ENCODE measurements at regions not wholly inside any gene's neighbourhood (a gene's known extent, or its start where the extent isn't known, plus 50 kb on each side); places are given as distances from the start of the nearest gene placed in this dataset.

DNA sequence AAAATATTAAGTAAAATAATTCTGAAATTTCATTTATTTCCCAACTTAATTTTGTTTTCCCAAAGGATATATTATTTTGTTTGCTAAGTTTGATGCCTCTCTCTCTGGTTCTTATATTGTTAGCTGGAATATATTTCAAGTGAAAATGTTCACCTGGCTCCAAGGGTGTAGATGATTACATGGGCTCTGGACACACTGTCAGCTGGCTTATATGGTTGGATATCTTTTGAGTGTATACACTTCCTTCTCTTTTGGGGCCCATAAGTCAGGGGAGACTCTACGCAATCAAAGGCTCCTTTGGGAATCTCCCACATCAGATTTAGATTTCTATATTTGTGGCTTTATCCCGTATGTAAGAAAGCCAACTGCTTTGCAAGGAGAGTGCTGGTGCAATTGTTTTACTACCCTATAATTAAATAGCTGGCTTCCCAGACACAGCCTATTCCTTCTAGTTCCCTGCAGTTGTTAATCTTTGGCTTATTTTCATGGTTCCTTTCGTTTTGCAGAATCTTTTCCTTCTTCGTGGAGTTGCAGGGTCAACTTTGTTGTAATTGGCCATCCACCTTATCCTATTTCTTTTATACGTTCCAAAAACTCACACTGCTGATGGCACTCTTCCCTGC is 225.7 kb downstream of the DPH6 start:
- H3K36me3 ChIP-seq (ENCODE audit: control insufficient read depth, insufficient read depth, low read length), result no peaks in the 10 kb centered on the region
- H3K4me2 ChIP-seq (ENCODE audit: extremely low read depth, insufficient read depth, low read length), result no peak overlapping the region
- no peaks in the 10 kb centered on the region for H3K27me3 ChIP-seq (ENCODE audit: control insufficient read depth, insufficient read depth, low read length)
- no peak for TF ChIP-seq EZH2 (IDR thresholded peaks at IDR 0.05; ENCODE audit: low read length, missing control alignments)
- TF ChIP-seq, protein P1, sequence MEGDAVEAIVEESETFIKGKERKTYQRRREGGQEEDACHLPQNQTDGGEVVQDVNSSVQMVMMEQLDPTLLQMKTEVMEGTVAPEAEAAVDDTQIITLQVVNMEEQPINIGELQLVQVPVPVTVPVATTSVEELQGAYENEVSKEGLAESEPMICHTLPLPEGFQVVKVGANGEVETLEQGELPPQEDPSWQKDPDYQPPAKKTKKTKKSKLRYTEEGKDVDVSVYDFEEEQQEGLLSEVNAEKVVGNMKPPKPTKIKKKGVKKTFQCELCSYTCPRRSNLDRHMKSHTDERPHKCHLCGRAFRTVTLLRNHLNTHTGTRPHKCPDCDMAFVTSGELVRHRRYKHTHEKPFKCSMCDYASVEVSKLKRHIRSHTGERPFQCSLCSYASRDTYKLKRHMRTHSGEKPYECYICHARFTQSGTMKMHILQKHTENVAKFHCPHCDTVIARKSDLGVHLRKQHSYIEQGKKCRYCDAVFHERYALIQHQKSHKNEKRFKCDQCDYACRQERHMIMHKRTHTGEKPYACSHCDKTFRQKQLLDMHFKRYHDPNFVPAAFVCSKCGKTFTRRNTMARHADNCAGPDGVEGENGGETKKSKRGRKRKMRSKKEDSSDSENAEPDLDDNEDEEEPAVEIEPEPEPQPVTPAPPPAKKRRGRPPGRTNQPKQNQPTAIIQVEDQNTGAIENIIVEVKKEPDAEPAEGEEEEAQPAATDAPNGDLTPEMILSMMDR (conservative IDR thresholded peaks at IDR 0.05 in 1 of 2, IDR thresholded peaks at IDR 0.05 in 1 of 2; ENCODE audit: low read depth in 1 of 2, low read length in 2 of 2), result no peak
- H3K9ac ChIP-seq (ENCODE audit: insufficient read depth, low read length), result no peak overlapping the region
- H3K27ac ChIP-seq (ENCODE audit: insufficient read depth, low read length), result no peak overlapping the region
- no peaks in the 10 kb centered on the region for H3K79me2 ChIP-seq (ENCODE audit: control insufficient read depth, insufficient read depth, low read length)
- no peaks in the 10 kb centered on the region for H3K9me3 ChIP-seq (ENCODE audit: control insufficient read depth, insufficient read depth, low read depth, low read length)
- no peaks in the 10 kb centered on the region for H4K20me1 ChIP-seq (ENCODE audit: control insufficient read depth, extremely low read depth, insufficient read depth, low read length)
- H3K4me1 ChIP-seq (ENCODE audit: control insufficient read depth, extremely low read depth, insufficient read depth, low read length), result no peaks in the 10 kb centered on the region
- DNase-seq (ENCODE audit: low read depth in 2 of 2), result no peak
- no peak overlapping the region for H2AFZ ChIP-seq (ENCODE audit: low read length)
- H3K4me3 ChIP-seq (replicated peaks in 1 of 4; ENCODE audit: control extremely low read depth in 1 of 4, insufficient read depth in 1 of 4, low read depth in 3 of 4, low read length in 4 of 4), result no peak overlapping the region

GRCh38 chr15:35319354-35319753 is 226.6 kb downstream of the DPH6 start:
- Histone ChIP-seq H3K9ac (ENCODE audit: insufficient read depth, low read length) (no peak overlapping the region), H3K27ac (ENCODE audit: insufficient read depth, low read length) (no peak overlapping the region), H4K20me1 (ENCODE audit: control insufficient read depth, extremely low read depth, insufficient read depth, low read length) (no peaks in the 10 kb centered on the region), H3K4me1 (ENCODE audit: control insufficient read depth, extremely low read depth, insufficient read depth, low read length) (no peaks in the 10 kb centered on the region), H2AFZ (ENCODE audit: low read length) (no peak overlapping the region), H3K4me3 (replicated peaks in 1 of 4; ENCODE audit: control extremely low read depth in 1 of 4, insufficient read depth in 1 of 4, low read depth in 3 of 4, low read length in 4 of 4) (no peak overlapping the region), H3K4me2 (ENCODE audit: extremely low read depth, insufficient read depth, low read length) (no peak overlapping the region), H3K27me3 (ENCODE audit: control insufficient read depth, insufficient read depth, low read length) (no peaks in the 10 kb centered on the region), H3K79me2 (ENCODE audit: control insufficient read depth, insufficient read depth, low read length) (no peaks in the 10 kb centered on the region), H3K36me3 (ENCODE audit: control insufficient read depth, insufficient read depth, low read length) (no peaks in the 10 kb centered on the region), H3K9me3 (ENCODE audit: control insufficient read depth, insufficient read depth, low read depth, low read length) (no peaks in the 10 kb centered on the region)
- no peak for TF ChIP-seq EZH2 (IDR thresholded peaks at IDR 0.05; ENCODE audit: low read length, missing control alignments)
- TF ChIP-seq, protein P1 (conservative IDR thresholded peaks at IDR 0.05 in 1 of 2, IDR thresholded peaks at IDR 0.05 in 1 of 2; ENCODE audit: low read depth in 1 of 2, low read length in 2 of 2), result no peak
- DNase-seq (ENCODE audit: low read depth in 2 of 2), result no peak

GRCh38 chr15:35317217-35317616 is 228.7 kb downstream of the DPH6 start:
- Histone ChIP-seq H3K27ac (ENCODE audit: insufficient read depth, low read length) (no peak overlapping the region), H3K4me1 (ENCODE audit: control insufficient read depth, extremely low read depth, insufficient read depth, low read length) (no peaks in the 10 kb centered on the region), H3K4me3 (replicated peaks in 1 of 4; ENCODE audit: control extremely low read depth in 1 of 4, insufficient read depth in 1 of 4, low read depth in 3 of 4, low read length in 4 of 4) (no peak overlapping the region), H3K4me2 (ENCODE audit: extremely low read depth, insufficient read depth, low read length) (no peak overlapping the region), H4K20me1 (ENCODE audit: control insufficient read depth, extremely low read depth, insufficient read depth, low read length) (no peaks in the 10 kb centered on the region), H3K9me3 (ENCODE audit: control insufficient read depth, insufficient read depth, low read depth, low read length) (no peaks in the 10 kb centered on the region), H3K9ac (ENCODE audit: insufficient read depth, low read length) (no peak overlapping the region), H3K79me2 (ENCODE audit: control insufficient read depth, insufficient read depth, low read length) (no peaks in the 10 kb centered on the region), H3K27me3 (ENCODE audit: control insufficient read depth, insufficient read depth, low read length) (no peaks in the 10 kb centered on the region), H3K36me3 (ENCODE audit: control insufficient read depth, insufficient read depth, low read length) (no peaks in the 10 kb centered on the region), H2AFZ (ENCODE audit: low read length) (no peak overlapping the region)
- TF ChIP-seq, protein P1 (conservative IDR thresholded peaks at IDR 0.05 in 1 of 2, IDR thresholded peaks at IDR 0.05 in 1 of 2; ENCODE audit: low read depth in 1 of 2, low read length in 2 of 2), result no peak
- TF ChIP-seq EZH2 (IDR thresholded peaks at IDR 0.05; ENCODE audit: low read length, missing control alignments), result no peak
- no peak for DNase-seq (ENCODE audit: low read depth in 2 of 2)
